ENCODE measurements at regions not wholly inside any gene's neighbourhood (a gene's known extent, or its start where the extent isn't known, plus 50 kb on each side); places are given as distances from the start of the nearest gene placed in this dataset.

GRCh38 chr22:48574776-48575617 lies 1252.7 kb downstream of the BRD1 start:
- H3K9me3 ChIP-seq (ENCODE audit: severe bottlenecking) = peaks cover 7% of the 10 kb centered on the region
- no peak overlapping the region for H3K27ac ChIP-seq (ENCODE audit: poor library complexity, severe bottlenecking)
- peak; percentile 17 for TF ChIP-seq CTCF (IDR thresholded peaks at IDR 0.05; ENCODE audit: poor library complexity, severe bottlenecking)
- peak; percentile 50; the same call in 1 of the 3 replicates for ATAC-seq (ENCODE audit: low read depth)
- DNase-seq (ENCODE audit: low spot score) = no peak
- peaks cover 11% of the 10 kb centered on the region for H3K27me3 ChIP-seq (ENCODE audit: insufficient read depth, poor library complexity, severe bottlenecking)
- no peaks in the 10 kb centered on the region for H3K4me1 ChIP-seq (ENCODE audit: insufficient read depth, poor library complexity, severe bottlenecking)
- H3K36me3 ChIP-seq (ENCODE audit: low read depth) = no peaks in the 10 kb centered on the region
- no peak overlapping the region for H3K4me3 ChIP-seq (ENCODE audit: severe bottlenecking)

GRCh38 chr22:48573766-48574165 lies 1253.9 kb downstream of the BRD1 start:
- Histone ChIP-seq H3K9me3 (ENCODE audit: severe bottlenecking) (peaks cover 7% of the 10 kb centered on the region), H3K4me3 (ENCODE audit: severe bottlenecking) (no peak overlapping the region), H3K27ac (ENCODE audit: poor library complexity, severe bottlenecking) (no peak overlapping the region), H3K4me1 (ENCODE audit: insufficient read depth, poor library complexity, severe bottlenecking) (no peaks in the 10 kb centered on the region), H3K27me3 (ENCODE audit: insufficient read depth, poor library complexity, severe bottlenecking) (peaks cover 11% of the 10 kb centered on the region), H3K36me3 (ENCODE audit: low read depth) (no peaks in the 10 kb centered on the region)
- no peak for ATAC-seq (ENCODE audit: low read depth)
- no peak for DNase-seq (ENCODE audit: low spot score)
- TF ChIP-seq CTCF (IDR thresholded peaks at IDR 0.05; ENCODE audit: poor library complexity, severe bottlenecking) = no peak

GRCh38 chr22:48572951-48573350 lies 1254.7 kb downstream of the BRD1 start:
- DNase-seq (ENCODE audit: low spot score) = no peak
- H3K9me3 ChIP-seq (ENCODE audit: severe bottlenecking) = peaks cover 7% of the 10 kb centered on the region
- TF ChIP-seq CTCF (IDR thresholded peaks at IDR 0.05; ENCODE audit: poor library complexity, severe bottlenecking) = no peak

GRCh38 chr22:48570912-48571311 lies 1256.8 kb downstream of the BRD1 start:
- no peak for DNase-seq (ENCODE audit: low spot score)
- H3K9me3 ChIP-seq (ENCODE audit: severe bottlenecking) = peaks cover 7% of the 10 kb centered on the region
- no peaks in the 10 kb centered on the region for H3K4me1 ChIP-seq (ENCODE audit: insufficient read depth, poor library complexity, severe bottlenecking)
- TF ChIP-seq CTCF (IDR thresholded peaks at IDR 0.05; ENCODE audit: poor library complexity, severe bottlenecking) = no peak
- H3K27ac ChIP-seq (ENCODE audit: poor library complexity, severe bottlenecking) = no peak overlapping the region
- peaks cover 5% of the 10 kb centered on the region for H3K27me3 ChIP-seq (ENCODE audit: insufficient read depth, poor library complexity, severe bottlenecking)
- no peak for ATAC-seq (ENCODE audit: low read depth)
- no peak overlapping the region for H3K4me3 ChIP-seq (ENCODE audit: severe bottlenecking)
- no peaks in the 10 kb centered on the region for H3K36me3 ChIP-seq (ENCODE audit: low read depth)

More at GRCh38 chr22:48572951-48573350, 1254.7 kb downstream of the BRD1 start:
- Histone ChIP-seq H3K4me3 (ENCODE audit: severe bottlenecking) (no peak overlapping the region), H3K27ac (ENCODE audit: poor library complexity, severe bottlenecking) (no peak overlapping the region), H3K27me3 (ENCODE audit: insufficient read depth, poor library complexity, severe bottlenecking) (peaks cover 11% of the 10 kb centered on the region), H3K4me1 (ENCODE audit: insufficient read depth, poor library complexity, severe bottlenecking) (no peaks in the 10 kb centered on the region), H3K36me3 (ENCODE audit: low read depth) (no peaks in the 10 kb centered on the region)
- ATAC-seq (ENCODE audit: low read depth) = no peak
